ENCODE measurements at regions not wholly inside any gene's neighbourhood (a gene's known extent, or its start where the extent isn't known, plus 50 kb on each side); places are given as distances from the start of the nearest gene placed in this dataset.
"Not testable (repeated sequence)": the region's sequence is repeated elsewhere in the genome, so short reads cannot be mapped to it uniquely, and the experiment has no call there.

GRCh38 chr7:142450206-142450605, 192.3 kb upstream of the PRSS58 start:
- no peak for DNase-seq (ENCODE audit: low read depth)
- H3K4me3 ChIP-seq (ENCODE audit: low read length): no peak overlapping the region
- TF ChIP-seq CTCF (conservative IDR thresholded peaks at IDR 0.05; ENCODE audit: low read depth, low read length): no peak

GRCh38 chr7:142448857-142449256, 191.0 kb upstream of the PRSS58 start:
- DNase-seq (ENCODE audit: low read depth): not testable (repeated sequence)

DNA sequence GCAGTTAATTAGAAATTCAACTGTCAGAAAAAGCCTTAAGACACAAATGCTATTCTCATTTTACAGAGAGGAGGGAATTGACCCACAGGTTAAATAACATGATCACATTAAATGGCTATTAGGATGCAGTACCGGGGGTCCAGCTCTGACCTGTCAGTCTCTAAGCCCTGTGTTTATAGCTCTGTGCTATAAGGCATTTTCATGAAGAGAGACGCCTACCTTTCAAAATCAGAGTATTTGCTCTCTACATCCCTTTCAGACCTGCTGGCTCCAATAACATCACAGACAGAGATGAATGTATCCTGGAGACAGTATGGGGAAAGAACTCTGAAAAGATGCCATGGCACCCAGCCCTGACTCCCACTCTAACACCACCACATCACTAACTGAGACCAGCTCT, 189.9 kb upstream of the PRSS58 start:
- H3K4me3 ChIP-seq (ENCODE audit: low read length): no peak overlapping the region
- no peak for TF ChIP-seq CTCF (conservative IDR thresholded peaks at IDR 0.05; ENCODE audit: low read depth, low read length)
- DNase-seq (ENCODE audit: low read depth): no peak

More at GRCh38 chr7:142448857-142449256, 191.0 kb upstream of the PRSS58 start:
- not testable (repeated sequence) for H3K4me3 ChIP-seq (ENCODE audit: low read length)

GRCh38 chr7:142445019-142445686, 187.3 kb upstream of the PRSS58 start:
- no peak for DNase-seq (ENCODE audit: low read depth)
- no peak overlapping the region for H3K4me3 ChIP-seq (ENCODE audit: low read length)
- peak; percentile 54 for TF ChIP-seq CTCF (conservative IDR thresholded peaks at IDR 0.05; ENCODE audit: low read depth, low read length)

- TF ChIP-seq CTCF (conservative IDR thresholded peaks at IDR 0.05; ENCODE audit: low read depth, low read length): no peak
- H3K4me3 ChIP-seq (ENCODE audit: low read length): no peak overlapping the region
- no peak for DNase-seq (ENCODE audit: low read depth)
These were observed 185.6 kb upstream of the PRSS58 start for GRCh38 chr7:142443216-142444010.

DNA sequence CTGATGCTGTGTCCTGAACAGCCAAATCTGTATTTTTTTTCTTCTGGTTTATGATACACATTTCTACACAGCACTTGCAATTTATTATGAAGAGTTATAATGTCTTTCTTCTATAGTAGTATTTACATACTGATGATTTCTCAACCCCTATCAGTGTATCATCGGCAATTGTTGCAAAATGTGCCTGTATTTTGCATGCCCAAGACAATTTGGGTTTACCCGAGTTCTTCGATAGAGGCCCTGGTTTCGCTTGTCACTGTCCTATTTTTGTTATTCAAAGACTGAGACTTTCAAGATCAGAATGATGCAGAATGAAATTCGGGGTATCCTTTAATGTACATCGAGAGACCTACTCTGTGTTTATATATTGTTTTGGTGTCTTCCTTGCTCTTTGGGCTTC, 184.5 kb upstream of the PRSS58 start:
- H3K4me3 ChIP-seq (ENCODE audit: low read length): no peak overlapping the region
- DNase-seq (ENCODE audit: low read depth): no peak
- TF ChIP-seq CTCF (conservative IDR thresholded peaks at IDR 0.05; ENCODE audit: low read depth, low read length): no peak

- TF ChIP-seq CTCF (conservative IDR thresholded peaks at IDR 0.05; ENCODE audit: low read depth, low read length): no peak
- no peak overlapping the region for H3K4me3 ChIP-seq (ENCODE audit: low read length)
- DNase-seq (ENCODE audit: low read depth): no peak
These were observed 183.1 kb upstream of the PRSS58 start for GRCh38 chr7:142440906-142441411.
